Activated CD4-positive, CD25-positive, alpha-beta regulatory T cell (primary cell): ENCODE measurements at regions not wholly inside any gene's neighbourhood (a gene's known extent, or its start where the extent isn't known, plus 50 kb on each side); places are given as distances from the start of the nearest gene placed in this dataset.

Experiments
- DNase-seq, 4 experiments: peaks; one replicate each; lab custom pipeline; 2025; lab: John Stamatoyannopoulos, UW

GRCh38 chr13:73616861-73617260 is 517.3 kb downstream of the KLF12 start:
- no peak for DNase-seq

DNA sequence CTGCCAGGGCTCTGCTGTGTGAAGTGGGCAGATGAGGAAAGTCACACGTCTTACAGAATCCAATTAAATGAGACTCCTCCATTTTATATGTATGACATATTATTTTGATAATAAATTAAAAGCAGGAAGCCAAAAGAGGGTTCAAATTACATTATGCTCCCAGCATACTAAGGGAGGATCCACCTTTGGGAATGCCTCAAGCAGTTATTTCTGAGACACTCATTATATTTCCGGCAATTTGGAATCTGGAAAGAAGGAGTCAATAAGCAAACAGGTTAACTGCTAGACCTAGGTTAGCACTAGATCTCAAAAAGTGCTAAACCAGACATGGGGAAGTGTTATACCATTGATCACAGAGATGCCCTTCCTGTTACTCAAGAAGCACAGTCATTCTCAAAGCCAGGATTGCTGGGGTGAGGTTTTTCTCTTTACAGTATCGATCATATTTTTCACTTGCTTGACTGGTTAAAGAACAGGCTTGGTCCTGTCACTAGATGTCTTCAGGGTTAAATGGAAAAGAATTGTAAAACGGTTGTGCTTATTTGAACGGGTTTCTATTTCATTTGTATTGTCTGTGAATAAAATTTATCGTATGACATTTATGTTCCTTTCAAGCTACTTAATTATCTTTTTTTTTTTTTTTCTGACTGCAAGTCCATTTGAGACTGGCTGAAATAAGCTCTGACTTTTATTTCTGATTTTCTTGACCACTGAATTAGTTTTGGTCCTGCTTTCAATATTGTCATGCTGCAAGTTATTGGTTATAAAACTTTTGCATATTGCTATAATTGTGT is 523.2 kb downstream of the KLF12 start:
- no peak for DNase-seq

- no peak for DNase-seq
Measured at GRCh38 chr13:73608711-73609485, 525.3 kb downstream of the KLF12 start.

GRCh38 chr13:73608157-73608516 is 526.1 kb downstream of the KLF12 start:
- no peak for DNase-seq

DNA sequence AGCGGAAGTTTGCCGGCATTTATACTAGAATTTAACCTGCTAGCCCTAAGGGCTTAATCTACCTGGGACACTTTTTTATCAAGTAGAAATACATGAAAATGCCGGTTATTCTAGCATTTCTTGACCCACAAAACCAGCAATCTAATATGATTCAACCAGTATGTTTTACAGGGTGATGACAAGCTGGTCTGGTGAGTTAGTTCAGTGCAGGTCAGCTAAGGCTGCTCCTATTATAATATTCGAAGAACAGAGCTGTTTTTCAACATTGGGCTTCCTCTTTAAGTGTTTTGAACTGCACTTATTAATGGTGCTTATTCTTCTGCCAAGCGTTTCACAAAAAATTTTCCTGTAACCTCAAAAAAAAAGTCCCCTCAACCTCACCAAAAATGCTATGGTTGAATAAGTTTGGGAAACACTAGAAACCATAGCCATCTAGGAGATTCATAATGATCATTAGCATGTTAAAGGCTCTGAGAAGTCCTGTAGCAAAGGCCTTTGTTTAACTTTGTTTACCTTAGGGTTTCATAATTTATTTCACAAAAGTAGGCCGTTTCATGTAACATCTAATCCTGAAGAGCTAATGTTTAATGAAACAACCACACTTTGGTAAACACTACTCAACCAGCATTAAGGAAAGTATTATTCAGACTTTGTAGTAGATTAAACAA is 526.6 kb downstream of the KLF12 start:
- DNase-seq, result no peak

DNA sequence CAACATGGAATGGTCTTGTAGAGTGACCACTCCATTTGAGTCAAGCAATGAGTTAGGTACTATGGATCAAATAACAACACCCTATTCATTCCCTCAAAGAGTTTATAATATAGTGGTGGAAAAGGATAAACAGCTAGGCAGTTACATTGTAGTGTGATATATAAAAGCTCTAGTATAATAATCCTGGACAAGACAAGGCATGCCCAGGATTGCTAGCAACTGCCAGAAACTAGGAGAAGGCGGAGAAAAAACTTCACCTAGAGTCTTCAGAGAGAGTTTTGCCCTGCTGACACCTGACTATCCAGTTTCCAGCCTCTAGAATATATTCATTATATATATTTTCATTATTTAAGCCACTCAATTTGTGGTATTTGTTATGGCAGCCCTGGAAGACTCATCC is 530.6 kb downstream of the KLF12 start:
- no peak for DNase-seq

DNA sequence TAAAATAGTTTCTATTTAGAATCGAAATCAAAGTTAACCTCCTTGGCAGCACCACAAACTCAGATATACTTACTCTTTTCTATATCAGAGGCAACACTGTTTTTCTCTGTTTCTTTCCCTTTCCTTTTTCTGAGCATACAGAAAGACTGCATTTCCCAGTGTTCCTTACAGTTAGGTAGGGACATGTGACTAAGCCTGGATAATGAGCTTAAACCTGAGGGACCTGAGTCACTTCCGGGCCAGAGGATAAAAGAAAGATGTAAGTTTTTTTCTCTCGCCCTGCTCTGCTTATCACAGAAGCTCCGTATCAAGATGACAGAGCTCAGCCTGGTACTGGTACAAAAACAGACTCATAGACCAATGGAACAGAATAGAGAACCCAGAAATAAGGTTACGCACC is 531.9 kb downstream of the KLF12 start:
- DNase-seq, result no peak

DNA sequence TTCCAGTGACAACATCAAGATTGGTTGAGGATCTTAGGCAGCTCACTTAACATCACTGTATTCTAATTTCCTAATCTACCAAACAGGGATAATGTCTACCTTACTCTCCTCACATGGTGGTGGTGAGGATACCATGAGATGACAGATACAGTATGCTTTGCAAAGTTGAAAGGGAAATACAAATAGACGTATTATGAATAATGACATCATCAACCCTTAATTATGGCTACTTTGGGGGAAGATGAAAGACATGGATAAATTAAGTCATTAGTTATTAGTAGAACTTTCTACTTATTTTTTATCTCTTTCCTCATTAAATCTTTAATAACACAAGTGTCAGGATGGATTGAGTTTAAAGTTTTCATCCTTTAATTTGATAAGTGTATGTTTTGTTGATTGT is 532.5 kb downstream of the KLF12 start:
- no peak for DNase-seq

DNA sequence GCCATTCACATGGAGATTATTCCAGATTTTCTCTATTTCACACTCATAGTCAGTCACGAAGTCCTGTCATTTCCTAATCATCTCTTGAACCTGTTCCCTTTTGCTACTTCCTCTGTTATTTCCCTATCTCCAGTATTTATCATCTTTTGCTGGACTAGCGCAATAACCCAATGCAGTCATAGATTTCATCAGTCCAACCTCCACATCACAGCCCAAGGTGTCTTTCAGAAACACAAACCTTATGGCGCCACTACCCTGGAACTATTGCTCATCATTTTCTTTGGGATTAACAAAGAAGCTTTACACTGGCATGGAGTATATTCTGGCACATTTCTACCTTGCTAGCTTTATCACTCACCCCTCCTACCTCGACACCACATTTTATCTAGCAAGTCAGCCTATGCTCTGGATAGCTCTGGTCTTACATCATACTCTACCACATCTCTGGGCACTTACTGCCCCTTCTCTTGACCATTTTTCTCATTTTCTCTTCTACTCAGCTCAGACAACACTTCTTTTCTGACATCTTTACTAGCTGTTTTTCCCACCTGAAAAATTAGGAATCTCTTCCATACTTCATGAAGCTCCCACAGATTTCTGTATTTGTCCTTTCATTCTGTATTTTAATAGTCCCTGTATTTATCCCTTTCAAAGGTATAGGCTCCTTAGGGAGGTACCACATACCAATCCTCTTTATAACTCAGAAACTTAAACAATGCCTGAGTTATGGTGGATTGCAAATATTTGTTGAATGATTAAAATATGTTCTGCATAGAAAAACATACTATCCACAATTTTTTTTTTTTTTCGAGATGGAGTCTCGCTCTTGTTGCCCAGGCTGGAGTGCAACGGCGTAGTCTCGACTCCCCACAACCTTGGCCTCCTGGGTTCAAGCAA is 534.7 kb downstream of the KLF12 start:
- no peak for DNase-seq

- DNase-seq, result no peak
Measured at GRCh38 chr13:73598020-73598712, 536.0 kb downstream of the KLF12 start.

DNA sequence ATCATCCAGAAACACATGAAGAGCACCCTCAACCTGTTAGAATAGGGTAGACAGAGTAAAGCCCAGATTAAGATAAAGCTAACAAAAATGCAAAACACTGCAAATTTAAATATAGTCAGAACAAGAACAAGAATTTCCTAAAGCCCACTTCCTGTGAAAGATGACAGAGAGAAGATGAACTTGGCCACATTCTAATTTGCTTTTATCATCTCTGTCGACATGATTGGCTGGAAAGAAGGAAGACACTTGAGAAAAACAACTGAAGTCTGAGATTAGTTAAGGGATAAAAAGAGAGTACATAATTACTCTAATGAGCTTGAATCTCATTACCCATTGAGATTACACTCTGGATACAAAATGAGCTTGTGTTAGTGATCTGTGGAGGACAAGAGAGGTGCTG is 537.6 kb downstream of the KLF5 start:
- no peak for DNase-seq

- DNase-seq, result no peak
Measured at GRCh38 chr13:73593199-73593765, 534.5 kb downstream of the KLF5 start.

DNA sequence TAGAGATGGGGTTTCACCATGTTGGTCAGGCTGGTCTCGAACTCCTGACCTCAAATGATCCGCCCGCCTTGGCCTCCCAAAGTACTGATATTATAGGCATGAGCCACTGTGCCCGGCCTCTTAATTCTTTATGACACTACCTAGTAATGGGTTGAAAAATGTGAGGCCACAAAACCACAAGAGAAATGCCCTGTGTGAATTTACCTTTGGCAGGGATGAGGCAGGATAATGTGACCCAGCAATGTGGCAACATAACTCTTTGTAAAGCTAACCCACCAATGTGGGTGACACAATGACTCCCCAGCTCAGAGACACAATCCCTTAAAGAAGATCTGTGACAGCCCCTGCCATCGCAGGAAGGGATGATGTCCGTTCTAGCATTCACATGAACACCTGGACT is 533.1 kb downstream of the KLF5 start:
- DNase-seq, result no peak

GRCh38 chr13:73590795-73591194 is 532.0 kb downstream of the KLF5 start:
- no peak for DNase-seq

DNA sequence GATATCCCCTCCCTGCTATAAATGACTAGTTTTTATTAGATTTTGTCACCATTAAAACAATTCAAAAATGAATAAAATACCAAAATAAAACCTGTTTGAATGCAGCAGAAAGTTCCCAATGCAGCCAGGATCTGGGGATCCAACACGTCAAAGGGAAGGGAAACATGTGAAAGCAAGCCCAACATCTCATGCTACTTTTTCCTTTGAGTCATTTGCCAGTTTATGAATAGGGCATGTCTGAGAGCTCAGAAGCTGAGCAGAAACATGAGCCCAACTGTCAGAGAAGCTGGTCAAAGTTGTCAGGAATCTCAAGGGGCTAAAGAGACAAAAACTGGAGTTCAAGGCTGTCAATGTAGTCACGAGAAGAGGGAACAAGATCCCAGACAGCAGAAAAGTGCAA is 526.4 kb downstream of the KLF5 start:
- DNase-seq, result no peak

DNA sequence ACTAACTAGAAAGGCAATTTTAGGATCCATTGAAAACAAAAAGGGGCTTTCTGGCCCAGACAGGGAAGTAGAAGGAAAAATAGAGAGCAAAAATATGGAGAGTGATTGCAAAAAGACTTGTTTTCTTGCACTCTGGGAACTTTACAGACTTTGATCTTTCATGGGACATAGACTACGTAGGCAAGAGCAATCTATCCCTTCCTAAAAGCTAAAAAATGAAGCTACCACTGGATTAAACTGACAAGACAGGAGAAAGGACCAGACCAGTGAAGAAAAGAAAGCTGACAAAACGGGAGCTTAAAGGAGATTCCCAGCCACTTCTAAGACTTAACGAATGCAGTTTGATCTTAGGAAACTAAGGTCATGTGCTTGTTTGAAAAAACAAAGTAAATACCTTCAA is 524.5 kb downstream of the KLF5 start:
- no peak for DNase-seq

DNA sequence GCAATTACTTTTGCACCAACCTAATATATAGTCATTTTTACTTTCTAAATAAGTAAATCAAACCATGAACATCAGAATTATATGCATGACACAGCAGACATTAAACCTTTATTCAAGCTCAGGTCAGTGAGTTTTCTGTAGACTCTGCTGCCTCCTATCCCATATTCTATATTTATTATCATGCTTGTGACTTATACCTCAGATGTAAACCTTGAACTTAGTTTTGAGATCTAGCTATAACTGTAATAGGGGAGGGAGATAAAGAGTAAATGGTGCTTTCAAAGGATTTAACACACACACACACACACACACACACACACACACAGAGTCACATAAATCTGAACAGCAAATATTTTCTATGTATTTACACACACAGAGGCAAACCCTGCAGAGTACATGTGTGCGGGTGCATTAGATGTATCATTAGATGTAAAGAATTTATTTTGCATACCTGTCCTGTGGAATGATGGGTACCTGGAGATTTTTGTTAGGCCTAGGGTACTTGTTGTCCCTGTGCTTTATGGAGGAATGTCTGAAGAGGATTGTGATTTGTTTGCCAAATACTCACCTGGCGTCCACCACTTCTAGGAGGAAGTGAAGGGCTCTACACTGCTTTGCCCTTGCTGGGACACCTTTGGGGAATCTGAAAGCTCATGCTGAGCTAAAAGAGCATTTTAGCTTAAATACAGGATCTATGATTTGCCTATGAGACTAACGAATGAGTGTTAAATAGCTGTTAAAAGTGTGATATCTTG is 521.9 kb downstream of the KLF5 start:
- no peak for DNase-seq

DNA sequence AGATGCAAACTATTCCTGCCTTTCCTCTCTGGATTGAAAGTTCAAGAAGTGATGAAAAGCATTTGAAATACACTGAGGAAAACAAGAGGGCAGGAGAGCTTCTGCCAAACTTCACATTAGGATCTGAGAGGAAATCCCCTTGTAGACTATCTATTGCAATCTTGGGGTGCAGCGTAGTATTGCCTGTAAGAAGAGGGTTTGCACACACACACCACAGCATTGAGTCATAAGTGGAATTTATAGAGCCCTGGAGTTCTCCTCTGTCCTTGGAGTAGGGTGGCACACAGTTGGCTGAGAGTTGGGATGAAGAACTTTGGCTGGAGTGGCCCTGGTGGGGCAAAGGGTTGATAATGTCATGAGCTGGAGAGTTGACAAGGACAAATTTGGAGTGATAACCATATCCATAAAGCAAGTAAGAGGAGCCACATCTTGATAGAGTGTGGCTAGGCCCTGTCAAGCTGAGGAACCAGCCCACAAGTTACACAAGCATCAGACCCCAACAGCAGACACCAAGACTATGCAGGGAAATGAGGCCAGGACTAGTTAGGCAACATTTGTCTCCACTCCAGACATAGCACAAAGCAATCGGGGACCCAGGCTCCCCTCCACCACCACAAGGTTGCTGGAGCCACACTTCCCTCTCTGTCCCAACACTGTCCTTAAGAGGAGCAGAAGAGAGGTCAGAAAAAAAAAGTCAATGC is 520.9 kb downstream of the KLF5 start:
- DNase-seq, result no peak

- no peak for DNase-seq
Measured at GRCh38 chr13:73578251-73578875, 519.6 kb downstream of the KLF5 start.
